Spleen (tissue), 11 donors: ENCODE measurements at regions not wholly inside any gene's neighbourhood (a gene's known extent, or its start where the extent isn't known, plus 50 kb on each side); places are given as distances from the start of the nearest gene placed in this dataset.

ENCODE experiments used
- DNase-seq: peaks from one replicate; pipeline ENCODE4 v3.0.0-alpha.2; 2020
- H3K27ac ChIP-seq, 8 donors: fragments of 200-600 bp; sonication (generic) in 7 of 8; 1 replicate in 4 of 8; 2 replicates in 4 of 8; pipeline versions ENCODE4 v1.5.0 to v1.8.0; 2016 to 2021; ENCODE audit warnings: inconsistent platforms in 4 of 8, mild to moderate bottlenecking in 4 of 8, moderate library complexity in 1 of 8
- H3K27me3 ChIP-seq, 7 donors: fragments of 200-600 bp; sonication (generic) in 6 of 7; replicated peaks in 1 of 7; 1 replicate in 4 of 7; 2 replicates in 3 of 7; pipeline versions ENCODE4 v1.5.0 to v1.8.0; 2016 to 2021; ENCODE audit warnings: inconsistent platforms in 3 of 7, mild to moderate bottlenecking in 1 of 7
- H3K36me3 ChIP-seq, 6 donors: fragments of 200-600 bp; sonication (generic) in 5 of 6; 1 replicate in 4 of 6; 2 replicates in 2 of 6; pipeline versions ENCODE4 v1.5.0 to v1.8.0; 2016 to 2021; ENCODE audit warnings: inconsistent platforms in 2 of 6
- H3K4me1 ChIP-seq, 6 donors: fragments of 200-600 bp; sonication (generic) in 5 of 6; 1 replicate in 3 of 6; 2 replicates in 3 of 6; pipeline versions ENCODE4 v1.5.0 to v1.8.0; 2016 to 2021; ENCODE audit warnings: inconsistent platforms in 3 of 6
- H3K4me3 ChIP-seq, 8 donors: fragments of 200-600 bp; sonication (generic) in 7 of 8; 1 replicate in 4 of 8; 2 replicates in 4 of 8; pipeline versions ENCODE4 v1.5.0 to v1.8.0; 2016 to 2021; ENCODE audit warnings: inconsistent platforms in 4 of 8, mild to moderate bottlenecking in 4 of 8, moderate library complexity in 2 of 8
- H3K9me3 ChIP-seq, 8 donors: fragments of 200-600 bp; sonication (generic) in 7 of 8; 1 replicate in 4 of 8; 2 replicates in 4 of 8; pipeline versions ENCODE4 v1.5.0 to v1.8.0; 2016 to 2021; ENCODE audit warnings: inconsistent platforms in 4 of 8
- CTCF ChIP-seq, 11 experiments: fragments of 200-600 bp in 7 of 11; fragments of 450-650 bp in 4 of 11; sonication (generic) in 4 of 11; IDR thresholded peaks in 8 of 11; conservative IDR thresholded peaks in 3 of 11; 1 replicate in 7 of 11; 2 replicates in 4 of 11; pipeline versions ENCODE4 v1.4.0 to v1.8.0; 2016 to 2021; ENCODE audit warnings: antibody characterized with exemption in 11 of 11, inconsistent platforms in 4 of 11, mild to moderate bottlenecking in 1 of 11
- POLR2A ChIP-seq, 3 donors: fragments of 450-650 bp; IDR thresholded peaks; one replicate each; pipeline ENCODE4 v1.5.1; 2017; ENCODE audit warnings: antibody characterized with exemption in 3 of 3, mild to moderate bottlenecking in 1 of 3
- POLR2AphosphoS5 ChIP-seq, 3 donors: sonication (generic); formaldehyde crosslinking; IDR thresholded peaks; one replicate each; pipeline ENCODE4 v1.5.1; 2017; ENCODE audit warnings: antibody characterized with exemption in 3 of 3
- WGBS, 5 donors: extraction: QIAGEN DNeasy Blood & Tissue Kit in 3 of 5; methylation state at CpG; one replicate each; pipeline versions ENCODE4 v1.1.5 to v1.1.7; 2013 to 2018; 5-methylcytosine and 5-hydroxymethylcytosine counted together
- intact Hi-C: fragments of 100-400 bp; cut with DNase I; formaldehyde crosslinking; loops from one replicate; pipeline ENCODE4 v1.15.0; 2023; ENCODE audit warnings: low total_unique reads
- donor health status: healthy with polysubstance abuse.
- donor health status: DM: no; HTN: no; CAD: no; lungs with moderate emphysema.
- donor health status: DM: no; HTN: no; CAD: no.
- donor health status: Bipolar disorder and iron deficiency.
- donor health status: healthy.
- donor health status: DM: no; HTN: no; CAD: no.
- donor health status: DM: yes; HTN: yes; CAD: no.

GRCh38 chr2:204197336-204198005 is 260.9 kb downstream of the ICOS start:
- intact Hi-C loops, result no loop called here
- H3K4me1 ChIP-seq, result no peaks in the 10 kb centered on the region
- 75 to 85% (median 83%) methylated on average over 5 of the region's 5 CpGs for WGBS, 5 donors

GRCh38 chr2:204199357-204199756 is 262.8 kb downstream of the ICOS start:
- no peaks in the 10 kb centered on the region for H3K36me3 ChIP-seq
- H3K4me3 ChIP-seq, result no peak overlapping the region
- 41 to 84% (median 73%) methylated on average over 3 of the region's 3 CpGs for WGBS, 5 donors
- intact Hi-C loops, result no loop called here
- TF ChIP-seq POLR2AphosphoS5 (IDR thresholded peaks at IDR 0.05), result no peak
- TF ChIP-seq CTCF (IDR thresholded peaks at IDR 0.05 in 8 of 11, conservative IDR thresholded peaks at IDR 0.05 in 3 of 11), result no peak
- TF ChIP-seq POLR2A (IDR thresholded peaks at IDR 0.05), result no peak
- H3K27ac ChIP-seq, result no peak overlapping the region
- peaks cover 0 to 3% (median 0%) of the 10 kb centered on the region in 7 donors for H3K27me3 ChIP-seq
- no peaks in the 10 kb centered on the region for H3K4me1 ChIP-seq
- no peaks in the 10 kb centered on the region for H3K9me3 ChIP-seq
- DNase-seq, result no peak

More at GRCh38 chr2:204197336-204198005, 260.9 kb downstream of the ICOS start:
- Histone ChIP-seq H3K27me3 (peaks cover 0 to 3% (median 0%) of the 10 kb centered on the region in 7 donors), H3K27ac (no peak overlapping the region), H3K4me3 (no peak overlapping the region), H3K9me3 (no peaks in the 10 kb centered on the region), H3K36me3 (no peaks in the 10 kb centered on the region)
- DNase-seq, result no peak
- TF ChIP-seq POLR2A (IDR thresholded peaks at IDR 0.05) (no peak), CTCF (IDR thresholded peaks at IDR 0.05 in 8 of 11, conservative IDR thresholded peaks at IDR 0.05 in 3 of 11) (no peak), POLR2AphosphoS5 (IDR thresholded peaks at IDR 0.05) (no peak)

GRCh38 chr2:204201507-204201906 is 264.9 kb downstream of the ICOS start:
- Histone ChIP-seq H3K4me3 (no peak overlapping the region), H3K4me1 (no peaks in the 10 kb centered on the region), H3K27ac (no peak overlapping the region), H3K36me3 (no peaks in the 10 kb centered on the region), H3K9me3 (no peaks in the 10 kb centered on the region), H3K27me3 (peaks cover 0 to 7% (median 0%) of the 10 kb centered on the region in 7 donors)
- TF ChIP-seq POLR2AphosphoS5 (IDR thresholded peaks at IDR 0.05) (no peak), POLR2A (IDR thresholded peaks at IDR 0.05) (no peak), CTCF (IDR thresholded peaks at IDR 0.05 in 8 of 11, conservative IDR thresholded peaks at IDR 0.05 in 3 of 11) (no peak)
- 92 to 96% (median 93%) methylated on average over 2 of the region's 2 CpGs for WGBS, 5 donors
- no peak for DNase-seq
- intact Hi-C loops, result no loop called here

- H3K9me3 ChIP-seq, result no peaks in the 10 kb centered on the region
- H3K4me3 ChIP-seq, result no peak overlapping the region
- 67 to 94% (median 92%) methylated on average over 1 of the region's 1 CpG for WGBS, 5 donors
- TF ChIP-seq CTCF (IDR thresholded peaks at IDR 0.05 in 8 of 11, conservative IDR thresholded peaks at IDR 0.05 in 3 of 11), result no peak
- no peak for TF ChIP-seq POLR2AphosphoS5 (IDR thresholded peaks at IDR 0.05)
- TF ChIP-seq POLR2A (IDR thresholded peaks at IDR 0.05), result no peak
- no peak overlapping the region for H3K27ac ChIP-seq
- no peaks in the 10 kb centered on the region for H3K4me1 ChIP-seq
- H3K36me3 ChIP-seq, result no peaks in the 10 kb centered on the region
- peaks cover 0 to 7% (median 0%) of the 10 kb centered on the region in 7 donors for H3K27me3 ChIP-seq
- DNase-seq, result no peak
- intact Hi-C loops, result no loop called here
Measured at GRCh38 chr2:204202253-204202652, 265.7 kb downstream of the ICOS start.
